SK-N-SH treated with all-trans-retinoic acid at 6 μM for 48 hours (cell line): ENCODE measurements at regions not wholly inside any gene's neighbourhood (a gene's known extent, or its start where the extent isn't known, plus 50 kb on each side); places are given as distances from the start of the nearest gene placed in this dataset.

Experiments used
- ATAC-seq: fragments of 200-7000 bp; cut with Tn5 transposase; 3 replicates; pipeline ENCODE4 v1.9.1; 2020; ENCODE audit warnings: mild to moderate bottlenecking, moderate library complexity
- ARNTL ChIP-seq: fragments of 450-650 bp; formaldehyde crosslinking; IDR thresholded peaks from 2 replicates; pipeline ENCODE4 v1.5.0; 2020; ENCODE audit warnings: low read depth, mild to moderate bottlenecking, moderate library complexity, borderline replicate concordance
- BACH2 ChIP-seq: fragments of 250-450 bp; sonication (Bioruptor Pico); IDR thresholded peaks from 2 replicates; pipeline ENCODE4 v1.9.0; 2021; ENCODE audit warnings: mild to moderate bottlenecking, borderline replicate concordance
- CREB5 ChIP-seq: fragments of 250-450 bp; sonication (Bioruptor Pico); IDR thresholded peaks from 2 replicates; pipeline ENCODE4 v1.5.1; 2020; ENCODE audit warnings: low read depth, mild to moderate bottlenecking, moderate library complexity
- CSDC2 ChIP-seq: fragments of 250-450 bp; sonication (Bioruptor Pico); IDR thresholded peaks from 2 replicates; pipeline ENCODE4 v1.5.0; 2020; ENCODE audit warnings: mild to moderate bottlenecking, moderate library complexity
- CSRNP3 ChIP-seq: fragments of 250-450 bp; sonication (Bioruptor Pico); IDR thresholded peaks from 2 replicates; pipeline ENCODE4 v1.5.1; 2021; ENCODE audit warnings: mild to moderate bottlenecking, moderate library complexity
- ESRRG ChIP-seq: fragments of 250-450 bp; sonication (Bioruptor Pico); IDR thresholded peaks from 2 replicates; pipeline ENCODE4 v1.6.1; 2021; ENCODE audit warnings: mild to moderate bottlenecking
- GLIS3 ChIP-seq: fragments of 250-450 bp; sonication (Bioruptor Pico); IDR thresholded peaks from 2 replicates; pipeline ENCODE4 v1.5.0; 2020; ENCODE audit warnings: mild to moderate bottlenecking, moderate library complexity
- ISL1 ChIP-seq: fragments of 250-450 bp; sonication (Bioruptor Pico); IDR thresholded peaks from 2 replicates; pipeline ENCODE4 v2.1.2; 2022; ENCODE audit warnings: mild to moderate bottlenecking, moderate library complexity
- OSR1 ChIP-seq: fragments of 250-450 bp; sonication (Bioruptor Pico); IDR thresholded peaks from 2 replicates; pipeline ENCODE4 v1.8.0; 2022; ENCODE audit warnings: moderate library complexity, mild to moderate bottlenecking, inconsistent platforms
- POU6F1 ChIP-seq: fragments of 250-450 bp; sonication (Bioruptor Pico); IDR thresholded peaks from 2 replicates; pipeline ENCODE4 v1.8.0; 2021; ENCODE audit warnings: low read depth, mild to moderate bottlenecking, moderate library complexity, borderline replicate concordance
- RARB ChIP-seq: fragments of 250-450 bp; sonication (Bioruptor Pico); IDR thresholded peaks from 2 replicates; pipeline ENCODE4 v1.8.0; 2021; ENCODE audit warnings: mild to moderate bottlenecking, moderate library complexity
- SNAI2 ChIP-seq: fragments of 250-450 bp; sonication (Bioruptor Pico); IDR thresholded peaks from 2 replicates; pipeline ENCODE4 v1.5.0; 2020; ENCODE audit warnings: mild to moderate bottlenecking, moderate library complexity
- TCF4 ChIP-seq: fragments of 250-450 bp; sonication (Bioruptor Pico); IDR thresholded peaks from 2 replicates; pipeline ENCODE4 v1.8.0; 2021; ENCODE audit warnings: mild to moderate bottlenecking, moderate library complexity, borderline replicate concordance
- TSHZ2 ChIP-seq: fragments of 250-450 bp; sonication (Bioruptor Pico); IDR thresholded peaks from 2 replicates; pipeline ENCODE4 v1.5.0; 2020; ENCODE audit warnings: mild to moderate bottlenecking, moderate library complexity
- ZC3H10 ChIP-seq: fragments of 250-450 bp; sonication (Bioruptor Pico); IDR thresholded peaks from 2 replicates; pipeline ENCODE4 v1.5.1; 2021; ENCODE audit warnings: mild to moderate bottlenecking, moderate library complexity
- ZFP3 ChIP-seq: fragments of 250-450 bp; sonication (Bioruptor Pico); IDR thresholded peaks from 2 replicates; pipeline ENCODE4 v1.5.0; 2020; ENCODE audit warnings: mild to moderate bottlenecking, moderate library complexity
- ZFP30 ChIP-seq: fragments of 450-650 bp; formaldehyde crosslinking; IDR thresholded peaks from 2 replicates; pipeline ENCODE4 v1.5.0; 2022; ENCODE audit warnings: mild to moderate bottlenecking, moderate library complexity
- ZNF70 ChIP-seq: fragments of 450-650 bp; formaldehyde crosslinking; IDR thresholded peaks from 2 replicates; pipeline ENCODE4 v1.5.0; 2020; ENCODE audit warnings: mild to moderate bottlenecking, moderate library complexity
- ZNF8 ChIP-seq: fragments of 450-650 bp; formaldehyde crosslinking; IDR thresholded peaks from 2 replicates; pipeline ENCODE4 v1.5.0; 2020; ENCODE audit warnings: mild to moderate bottlenecking, moderate library complexity

- no peak for TF ChIP-seq OSR1 (CRISPR knock-in tag)
- TF ChIP-seq ZNF70 (CRISPR knock-in tag), result no peak
- no peak for TF ChIP-seq RARB (CRISPR knock-in tag)
- no peak for TF ChIP-seq ZFP30
- no peak for TF ChIP-seq ZFP3 (CRISPR knock-in tag)
- no peak for TF ChIP-seq ZNF8 (CRISPR knock-in tag)
- no peak for TF ChIP-seq CSDC2 (CRISPR knock-in tag)
- no peak for TF ChIP-seq ESRRG (CRISPR knock-in tag)
- no peak for TF ChIP-seq TSHZ2 (CRISPR knock-in tag)
- TF ChIP-seq TCF4 (CRISPR knock-in tag), result no peak
- TF ChIP-seq CSRNP3 (CRISPR knock-in tag), result no peak
- TF ChIP-seq BACH2 (CRISPR knock-in tag), result no peak
- no peak for TF ChIP-seq GLIS3 (CRISPR knock-in tag)
- TF ChIP-seq ISL1, result no peak
- TF ChIP-seq SNAI2, result no peak
- no peak for ATAC-seq
These were observed 282.7 kb upstream of the VLDLR start for GRCh38 chr9:2338777-2339365.

- no peak for TF ChIP-seq POU6F1 (CRISPR knock-in tag)
- TF ChIP-seq CSDC2 (CRISPR knock-in tag), result no peak
- no peak for TF ChIP-seq CSRNP3 (CRISPR knock-in tag)
- no peak for TF ChIP-seq RARB (CRISPR knock-in tag)
- no peak for TF ChIP-seq ZNF70 (CRISPR knock-in tag)
- TF ChIP-seq SNAI2, result no peak
- TF ChIP-seq ZNF8 (CRISPR knock-in tag), result no peak
- no peak for TF ChIP-seq ARNTL (CRISPR knock-in tag)
- no peak for ATAC-seq
These were observed 282.2 kb upstream of the VLDLR start for GRCh38 chr9:2339416-2339815.

GRCh38 chr9:2340046-2340760, 281.4 kb upstream of the VLDLR start:
- TF ChIP-seq ARNTL (CRISPR knock-in tag) (no peak), SNAI2 (no peak), CSRNP3 (CRISPR knock-in tag) (no peak), ZFP3 (CRISPR knock-in tag) (no peak), TSHZ2 (CRISPR knock-in tag) (no peak), ZC3H10 (no peak), ZNF70 (CRISPR knock-in tag) (no peak), CREB5 (CRISPR knock-in tag) (no peak), ESRRG (CRISPR knock-in tag) (no peak), POU6F1 (CRISPR knock-in tag) (no peak), CSDC2 (CRISPR knock-in tag) (no peak), ZFP30 (no peak), GLIS3 (CRISPR knock-in tag) (no peak)

More at GRCh38 chr9:2340046-2340760, 281.4 kb upstream of the VLDLR start:
- no peak for ATAC-seq
